ENCODE measurements at regions not wholly inside any gene's neighbourhood (a gene's known extent, or its start where the extent isn't known, plus 50 kb on each side); places are given as distances from the start of the nearest gene placed in this dataset.

- H3K4me3 ChIP-seq: no peak overlapping the region
- H3K27ac ChIP-seq: no peak overlapping the region
- H3K9ac ChIP-seq (ENCODE audit: low read depth in 2 of 2, low read length in 2 of 2): no peak overlapping the region
- no peaks in the 10 kb centered on the region for H3K9me3 ChIP-seq
- H3K36me3 ChIP-seq: no peaks in the 10 kb centered on the region
- intact Hi-C loops (cut with DNase I): no loop called here
- peaks cover 3% of the 10 kb centered on the region for H3K27me3 ChIP-seq
- no peak for DNase-seq
- H3K4me1 ChIP-seq: no peaks in the 10 kb centered on the region
- TF ChIP-seq, protein P1, sequence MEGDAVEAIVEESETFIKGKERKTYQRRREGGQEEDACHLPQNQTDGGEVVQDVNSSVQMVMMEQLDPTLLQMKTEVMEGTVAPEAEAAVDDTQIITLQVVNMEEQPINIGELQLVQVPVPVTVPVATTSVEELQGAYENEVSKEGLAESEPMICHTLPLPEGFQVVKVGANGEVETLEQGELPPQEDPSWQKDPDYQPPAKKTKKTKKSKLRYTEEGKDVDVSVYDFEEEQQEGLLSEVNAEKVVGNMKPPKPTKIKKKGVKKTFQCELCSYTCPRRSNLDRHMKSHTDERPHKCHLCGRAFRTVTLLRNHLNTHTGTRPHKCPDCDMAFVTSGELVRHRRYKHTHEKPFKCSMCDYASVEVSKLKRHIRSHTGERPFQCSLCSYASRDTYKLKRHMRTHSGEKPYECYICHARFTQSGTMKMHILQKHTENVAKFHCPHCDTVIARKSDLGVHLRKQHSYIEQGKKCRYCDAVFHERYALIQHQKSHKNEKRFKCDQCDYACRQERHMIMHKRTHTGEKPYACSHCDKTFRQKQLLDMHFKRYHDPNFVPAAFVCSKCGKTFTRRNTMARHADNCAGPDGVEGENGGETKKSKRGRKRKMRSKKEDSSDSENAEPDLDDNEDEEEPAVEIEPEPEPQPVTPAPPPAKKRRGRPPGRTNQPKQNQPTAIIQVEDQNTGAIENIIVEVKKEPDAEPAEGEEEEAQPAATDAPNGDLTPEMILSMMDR (IDR thresholded peaks at IDR 0.05): no peak
Measured at GRCh38 chr10:43320226-43320625, 51.2 kb upstream of the FXYD4 start.

GRCh38 chr10:43318976-43319960 is 52.2 kb upstream of the FXYD4 start:
- H3K36me3 ChIP-seq: no peaks in the 10 kb centered on the region
- H3K27ac ChIP-seq: no peak overlapping the region
- H3K9ac ChIP-seq (ENCODE audit: low read depth in 2 of 2, low read length in 2 of 2): no peak overlapping the region
- H3K4me3 ChIP-seq: no peak overlapping the region
- TF ChIP-seq, protein P1 (IDR thresholded peaks at IDR 0.05): no peak
- DNase-seq: no peak
- no peaks in the 10 kb centered on the region for H3K9me3 ChIP-seq
- peaks cover 3% of the 10 kb centered on the region for H3K27me3 ChIP-seq
- H3K4me1 ChIP-seq: no peaks in the 10 kb centered on the region
- intact Hi-C loops (cut with DNase I): no loop called here

DNA sequence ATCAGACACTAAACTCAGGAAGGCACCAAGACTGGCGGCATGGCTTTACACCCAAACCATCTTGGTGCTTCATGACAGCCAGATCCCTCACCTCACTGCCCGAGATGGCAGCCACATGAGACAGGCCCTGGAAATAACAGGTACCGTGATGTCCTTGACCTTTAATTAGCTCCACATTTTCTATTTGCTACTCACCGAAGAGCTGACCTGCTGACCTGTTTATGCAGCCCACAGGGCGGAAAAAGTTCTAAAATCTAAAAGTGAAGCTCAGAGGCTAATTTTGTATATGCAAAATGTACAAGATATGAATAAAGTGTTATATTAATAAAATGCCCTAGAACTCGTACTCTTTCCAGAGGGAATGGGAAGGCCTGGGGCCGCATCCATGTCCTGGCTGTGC is 51.6 kb upstream of the RASGEF1A start:
- Histone ChIP-seq H3K4me1 (no peaks in the 10 kb centered on the region), H3K36me3 (no peaks in the 10 kb centered on the region), H3K9ac (ENCODE audit: low read depth in 2 of 2, low read length in 2 of 2) (no peak overlapping the region), H3K27ac (no peak overlapping the region), H3K9me3 (no peaks in the 10 kb centered on the region), H3K4me3 (no peak overlapping the region), H3K27me3 (peaks cover 3% of the 10 kb centered on the region)
- DNase-seq: no peak
- intact Hi-C loops (cut with DNase I): no loop called here
- TF ChIP-seq, protein P1 (IDR thresholded peaks at IDR 0.05): no peak

- TF ChIP-seq, protein P1 (IDR thresholded peaks at IDR 0.05): no peak
- Histone ChIP-seq H3K9ac (ENCODE audit: low read depth in 2 of 2, low read length in 2 of 2) (peak overlapping the region in 1 of 2 donors; percentile 59), H3K9me3 (no peaks in the 10 kb centered on the region), H3K27ac (peak overlapping the region; percentile 58), H3K4me1 (no peaks in the 10 kb centered on the region), H3K36me3 (no peaks in the 10 kb centered on the region), H3K27me3 (peaks cover 3% of the 10 kb centered on the region), H3K4me3 (no peak overlapping the region)
- no peak for DNase-seq
- intact Hi-C loops (cut with DNase I): no loop called here
Measured at GRCh38 chr10:43317422-43317821, 50.6 kb upstream of the RASGEF1A start.

DNA sequence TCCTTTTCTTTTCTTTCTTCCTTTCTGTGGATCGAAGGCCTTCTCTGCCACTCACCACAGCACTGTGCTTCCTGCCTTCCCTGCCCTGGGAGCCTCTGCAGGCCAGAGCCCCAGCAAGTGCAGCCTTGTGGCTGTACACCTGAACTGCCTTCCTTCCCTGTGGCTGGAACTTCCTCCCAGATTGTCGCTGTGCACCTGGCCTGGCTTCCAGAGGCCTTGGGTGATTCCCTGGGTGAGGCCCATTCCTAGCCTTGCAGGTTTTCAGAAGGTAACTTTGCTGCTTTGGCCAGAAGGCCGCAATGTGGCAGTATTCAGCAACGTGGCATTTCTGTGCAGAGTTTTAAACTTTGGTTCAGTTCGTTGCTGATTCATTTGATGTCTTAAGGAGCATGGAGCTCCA is 50.1 kb upstream of the RASGEF1A start:
- Histone ChIP-seq H3K9ac (ENCODE audit: low read depth in 2 of 2, low read length in 2 of 2) (peak overlapping the region; percentile 47 to 59), H3K4me3 (no peak overlapping the region), H3K27ac (peak overlapping the region; percentile 58), H3K4me1 (no peaks in the 10 kb centered on the region), H3K9me3 (no peaks in the 10 kb centered on the region), H3K36me3 (no peaks in the 10 kb centered on the region), H3K27me3 (no peaks in the 10 kb centered on the region)
- TF ChIP-seq, protein P1 (IDR thresholded peaks at IDR 0.05): peak; percentile 26
- intact Hi-C loops (cut with DNase I): no loop called here
- DNase-seq: peak; percentile 73
